Fibroblast of lung (primary cell): ENCODE measurements at regions not wholly inside any gene's neighbourhood (a gene's known extent, or its start where the extent isn't known, plus 50 kb on each side); places are given as distances from the start of the nearest gene placed in this dataset.

Experiments used
- EZH2 ChIP-seq: IDR thresholded peaks from 2 replicates; pipeline ENCODE4 v1.5.1; 2012; ENCODE audit warnings: low read length, control low read depth, mild to moderate bottlenecking; ENCODE audit errors: missing control alignments
- TF ChIP-seq, protein P1 (sequence below), 2 donors: IDR thresholded peaks in 1 of 2; conservative IDR thresholded peaks in 1 of 2; 1 replicate in 1 of 2; 2 replicates in 1 of 2; pipeline ENCODE4 v1.5.1; 2011 to 2012; ENCODE audit warnings: low read length in 2 of 2, control low read depth in 1 of 2, inconsistent platforms in 1 of 2, low read depth in 1 of 2, mild to moderate bottlenecking in 1 of 2

DNA sequence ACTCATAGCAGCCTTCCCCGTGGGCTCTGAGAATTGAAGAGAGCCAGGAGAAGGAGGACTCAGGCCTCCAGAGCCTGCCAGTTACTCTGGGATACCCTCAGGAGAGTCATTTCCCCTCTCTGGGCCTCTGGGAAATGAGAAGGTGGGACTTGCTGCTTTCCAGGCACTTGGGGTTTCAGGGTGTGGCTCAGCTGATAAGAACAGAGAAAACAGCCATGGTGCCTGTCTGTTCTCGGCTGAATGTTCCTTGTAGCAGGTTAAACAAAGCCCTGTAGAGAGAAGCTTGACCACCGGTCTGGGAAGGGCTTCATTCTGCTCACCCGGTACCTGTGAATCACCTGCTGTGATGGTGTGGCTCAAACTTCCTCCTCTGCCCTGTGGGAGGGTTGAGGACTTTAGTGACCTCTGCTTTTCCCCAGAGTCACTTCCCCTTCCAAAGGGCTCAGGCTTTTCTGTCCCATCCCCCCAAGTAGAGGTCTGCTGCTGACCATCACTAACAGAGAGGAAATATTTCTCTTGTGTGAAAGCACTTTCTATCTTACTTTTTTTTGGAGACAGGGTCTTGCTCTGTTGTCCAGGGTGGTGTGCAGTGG lies 212.4 kb upstream of the GALNT17 start:
- TF ChIP-seq, protein P1, sequence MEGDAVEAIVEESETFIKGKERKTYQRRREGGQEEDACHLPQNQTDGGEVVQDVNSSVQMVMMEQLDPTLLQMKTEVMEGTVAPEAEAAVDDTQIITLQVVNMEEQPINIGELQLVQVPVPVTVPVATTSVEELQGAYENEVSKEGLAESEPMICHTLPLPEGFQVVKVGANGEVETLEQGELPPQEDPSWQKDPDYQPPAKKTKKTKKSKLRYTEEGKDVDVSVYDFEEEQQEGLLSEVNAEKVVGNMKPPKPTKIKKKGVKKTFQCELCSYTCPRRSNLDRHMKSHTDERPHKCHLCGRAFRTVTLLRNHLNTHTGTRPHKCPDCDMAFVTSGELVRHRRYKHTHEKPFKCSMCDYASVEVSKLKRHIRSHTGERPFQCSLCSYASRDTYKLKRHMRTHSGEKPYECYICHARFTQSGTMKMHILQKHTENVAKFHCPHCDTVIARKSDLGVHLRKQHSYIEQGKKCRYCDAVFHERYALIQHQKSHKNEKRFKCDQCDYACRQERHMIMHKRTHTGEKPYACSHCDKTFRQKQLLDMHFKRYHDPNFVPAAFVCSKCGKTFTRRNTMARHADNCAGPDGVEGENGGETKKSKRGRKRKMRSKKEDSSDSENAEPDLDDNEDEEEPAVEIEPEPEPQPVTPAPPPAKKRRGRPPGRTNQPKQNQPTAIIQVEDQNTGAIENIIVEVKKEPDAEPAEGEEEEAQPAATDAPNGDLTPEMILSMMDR (conservative IDR thresholded peaks at IDR 0.05 in 1 of 2, IDR thresholded peaks at IDR 0.05 in 1 of 2; ENCODE audit: low read depth in 1 of 2, low read length in 2 of 2), result no peak
- TF ChIP-seq EZH2, result no peak
